ENCODE measurements at regions not wholly inside any gene's neighbourhood (a gene's known extent, or its start where the extent isn't known, plus 50 kb on each side); places are given as distances from the start of the nearest gene placed in this dataset.

GRCh38 chrX:22462959-22463358, 190.2 kb downstream of the CBLL2 start:
- no peaks in the 10 kb centered on the region for H3K9me3 ChIP-seq (ENCODE audit: control insufficient read depth, low read length)
- Mint-ChIP-seq H3K36me3 (ENCODE audit: low read depth) (no peaks in the 10 kb centered on the region), H3K9me3 (no peaks in the 10 kb centered on the region), H3K4me1 (peaks cover 9% of the 10 kb centered on the region), H3K27me3 (ENCODE audit: insufficient read depth) (no peaks in the 10 kb centered on the region), H3K27ac (no peak overlapping the region), H3K4me3 (no peak overlapping the region)
- no peaks in the 10 kb centered on the region for H3K27me3 ChIP-seq (ENCODE audit: control insufficient read depth, insufficient read depth, low read length, poor library complexity, severe bottlenecking)
- H3K36me3 ChIP-seq (ENCODE audit: control insufficient read depth, insufficient read depth, low read length): no peaks in the 10 kb centered on the region
- no peak overlapping the region for H3K27ac ChIP-seq (ENCODE audit: low read depth, low read length)
- no peak for TF ChIP-seq CTCF (conservative IDR thresholded peaks at IDR 0.05)
- H3K9ac ChIP-seq (ENCODE audit: extremely low read depth, low read length, poor library complexity, severe bottlenecking): no peak overlapping the region
- H3K4me3 ChIP-seq (ENCODE audit: low read length): no peak overlapping the region
- no CpG with 5 or more reads among the region's 2 CpGs for WGBS, 2 experiments (ENCODE audit: insufficient coverage in 1 of 2, insufficient read length in 1 of 2)
- no peaks in the 10 kb centered on the region for H3K4me1 ChIP-seq (ENCODE audit: control insufficient read depth, insufficient read depth, low read length)
- DNase-seq: no peak

- Mint-ChIP-seq H3K36me3 (ENCODE audit: low read depth) (no peaks in the 10 kb centered on the region), H3K4me1 (peaks cover 9% of the 10 kb centered on the region), H3K4me3 (no peak overlapping the region), H3K9me3 (no peaks in the 10 kb centered on the region), H3K27me3 (ENCODE audit: insufficient read depth) (no peaks in the 10 kb centered on the region), H3K27ac (no peak overlapping the region)
- no peak for DNase-seq
- TF ChIP-seq CTCF (conservative IDR thresholded peaks at IDR 0.05): no peak
- WGBS, 2 experiments (ENCODE audit: insufficient coverage in 1 of 2, insufficient read length in 1 of 2): 100% methylated on average over 1 of the region's 2 CpGs; no CpG with 5 or more reads in 1 of the 2 experiments
- Histone ChIP-seq H3K27ac (ENCODE audit: low read depth, low read length) (no peak overlapping the region), H3K36me3 (ENCODE audit: control insufficient read depth, insufficient read depth, low read length) (no peaks in the 10 kb centered on the region), H3K27me3 (ENCODE audit: control insufficient read depth, insufficient read depth, low read length, poor library complexity, severe bottlenecking) (no peaks in the 10 kb centered on the region), H3K9ac (ENCODE audit: extremely low read depth, low read length, poor library complexity, severe bottlenecking) (no peak overlapping the region), H3K4me1 (ENCODE audit: control insufficient read depth, insufficient read depth, low read length) (no peaks in the 10 kb centered on the region), H3K4me3 (ENCODE audit: low read length) (no peak overlapping the region), H3K9me3 (ENCODE audit: control insufficient read depth, low read length) (no peaks in the 10 kb centered on the region)
Measured at GRCh38 chrX:22467571-22467970, 194.9 kb downstream of the CBLL2 start.

DNA sequence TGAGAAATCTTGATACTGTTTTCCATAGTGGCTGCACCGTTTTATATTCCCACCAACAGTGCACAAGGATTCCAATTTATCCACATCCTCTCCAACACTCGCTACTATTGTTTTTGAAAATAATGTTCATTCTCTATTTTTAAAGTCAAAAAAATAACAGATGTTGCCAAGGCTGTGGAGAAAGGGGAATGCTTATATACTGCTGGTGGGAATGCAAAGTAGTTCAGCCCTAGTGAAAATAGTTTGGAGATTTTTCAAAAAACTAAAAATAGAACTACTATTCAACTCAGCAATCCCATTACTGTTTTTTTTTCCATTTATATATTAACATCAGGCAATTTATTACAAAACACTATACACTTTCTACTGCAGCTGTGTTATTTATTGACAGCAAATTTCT, 208.7 kb downstream of the CBLL2 start:
- no peak overlapping the region for H3K4me3 Mint-ChIP-seq
- H3K36me3 ChIP-seq (ENCODE audit: control insufficient read depth, insufficient read depth, low read length): no peaks in the 10 kb centered on the region
- H3K27me3 Mint-ChIP-seq (ENCODE audit: insufficient read depth): no peaks in the 10 kb centered on the region
- no peaks in the 10 kb centered on the region for H3K36me3 Mint-ChIP-seq (ENCODE audit: low read depth)
- H3K9ac ChIP-seq (ENCODE audit: extremely low read depth, low read length, poor library complexity, severe bottlenecking): no peak overlapping the region
- no CpG with 5 or more reads among the region's 2 CpGs for whole genome bisulfite sequencing, 2 experiments (ENCODE audit: insufficient coverage in 1 of 2, insufficient read length in 1 of 2)
- H3K4me1 Mint-ChIP-seq: peaks cover 6% of the 10 kb centered on the region
- no peak for DNase-seq
- H3K27ac ChIP-seq (ENCODE audit: low read depth, low read length): no peak overlapping the region
- H3K9me3 Mint-ChIP-seq: peaks cover 12% of the 10 kb centered on the region
- no peaks in the 10 kb centered on the region for H3K27me3 ChIP-seq (ENCODE audit: control insufficient read depth, insufficient read depth, low read length, poor library complexity, severe bottlenecking)
- no peaks in the 10 kb centered on the region for H3K4me1 ChIP-seq (ENCODE audit: control insufficient read depth, insufficient read depth, low read length)
- H3K9me3 ChIP-seq (ENCODE audit: control insufficient read depth, low read length): no peaks in the 10 kb centered on the region
- no peak overlapping the region for H3K27ac Mint-ChIP-seq
- H3K4me3 ChIP-seq (ENCODE audit: low read length): no peak overlapping the region
- no peak for TF ChIP-seq CTCF (conservative IDR thresholded peaks at IDR 0.05)
